Erythroblast (primary cell): ENCODE measurements at regions not wholly inside any gene's neighbourhood (a gene's known extent, or its start where the extent isn't known, plus 50 kb on each side); places are given as distances from the start of the nearest gene placed in this dataset.
"Not testable (repeated sequence)": the region's sequence is repeated elsewhere in the genome, so short reads cannot be mapped to it uniquely, and the experiment has no call there.

Experiments
- GATA1 ChIP-seq: IDR thresholded peaks from 2 replicates; pipeline ENCODE4 v1.6.1; 2011; ENCODE audit warnings: low read depth, mild to moderate bottlenecking, control low read depth, low read length, moderate library complexity
- POLR2A ChIP-seq: IDR thresholded peaks from 2 replicates; pipeline ENCODE4 v1.6.1; 2011; ENCODE audit warnings: mild to moderate bottlenecking, low read length

DNA sequence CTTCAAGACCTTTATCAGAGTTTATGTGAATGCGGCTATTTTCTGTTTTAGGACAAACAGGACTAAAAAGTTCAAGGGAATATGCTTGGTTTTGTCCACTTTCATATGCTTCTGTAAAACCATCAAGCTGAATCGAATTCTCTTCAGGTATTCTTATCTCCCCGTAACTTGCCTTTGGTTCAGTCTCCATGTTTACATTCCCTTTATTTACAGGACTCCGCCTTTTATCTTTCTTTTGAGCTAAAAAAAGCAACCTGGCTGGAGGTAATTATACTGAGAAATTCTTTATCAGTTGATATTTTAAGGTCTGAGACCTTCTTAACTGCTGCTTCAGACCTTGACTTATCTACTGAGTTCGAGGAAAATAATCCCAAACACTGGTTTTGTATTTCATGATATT lies 72.0 kb downstream of the SYT15 start:
- not testable (repeated sequence) for TF ChIP-seq POLR2A, GATA1
